Adipocyte (in vitro differentiated cells): ENCODE measurements at regions not wholly inside any gene's neighbourhood (a gene's known extent, or its start where the extent isn't known, plus 50 kb on each side); places are given as distances from the start of the nearest gene placed in this dataset.
"Not testable (repeated sequence)": the region's sequence is repeated elsewhere in the genome, so short reads cannot be mapped to it uniquely, and the experiment has no call there.

Experiments used
- DNase-seq: peaks from one replicate; pipeline ENCODE4 v3.0.0-alpha.2; 2015; ENCODE audit warnings: low read depth
- H3K27me3 ChIP-seq: replicated peaks from 2 replicates; pipeline ENCODE4 v1.7.0; 2013; ENCODE audit warnings: mild to moderate bottlenecking, low read length, moderate library complexity; ENCODE audit not compliant: control insufficient read depth, insufficient read depth
- H3K36me3 ChIP-seq: 2 replicates; pipeline ENCODE4 v1.7.0; 2013; ENCODE audit warnings: low read length, mild to moderate bottlenecking, moderate library complexity; ENCODE audit not compliant: control insufficient read depth, insufficient read depth, severe bottlenecking
- H3K4me1 ChIP-seq: 2 replicates; pipeline ENCODE4 v1.7.0; 2013; ENCODE audit warnings: mild to moderate bottlenecking, low read length, moderate library complexity; ENCODE audit not compliant: control insufficient read depth, insufficient read depth
- H3K4me3 ChIP-seq: 2 replicates; pipeline ENCODE4 v1.7.0; 2013; ENCODE audit warnings: mild to moderate bottlenecking, low read length, moderate library complexity
- H3K9ac ChIP-seq: 2 replicates; pipeline ENCODE4 v1.7.0; 2013; ENCODE audit warnings: mild to moderate bottlenecking, low read length, moderate library complexity
- H3K9me3 ChIP-seq: 2 replicates; pipeline ENCODE4 v1.7.0; 2013; ENCODE audit warnings: mild to moderate bottlenecking, low read length, moderate library complexity; ENCODE audit not compliant: control insufficient read depth

DNA sequence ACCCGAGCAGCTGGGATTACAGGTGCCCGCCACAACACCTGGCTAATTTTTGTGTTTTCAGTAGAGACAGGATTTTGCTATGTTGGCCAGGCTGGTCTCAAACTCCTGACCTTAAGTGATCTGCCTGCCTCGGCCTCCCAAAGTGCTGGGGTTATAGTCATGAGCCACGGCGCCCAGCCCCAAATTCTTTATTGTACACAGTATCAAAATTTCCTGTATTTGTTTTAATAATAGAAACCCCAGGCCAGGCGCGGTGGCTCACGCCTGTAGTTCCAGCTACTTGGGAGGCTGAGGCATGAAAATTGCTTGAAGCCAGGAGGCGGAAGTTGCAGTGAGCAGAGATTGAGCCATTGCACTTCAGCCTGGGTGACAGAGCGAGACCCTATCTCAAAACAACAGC, 266.3 kb upstream of the TPK1 start:
- not testable (repeated sequence) for H3K9ac ChIP-seq, H3K4me3 ChIP-seq, H3K9me3 ChIP-seq, H3K36me3 ChIP-seq, DNase-seq, H3K27me3 ChIP-seq, H3K4me1 ChIP-seq

DNA sequence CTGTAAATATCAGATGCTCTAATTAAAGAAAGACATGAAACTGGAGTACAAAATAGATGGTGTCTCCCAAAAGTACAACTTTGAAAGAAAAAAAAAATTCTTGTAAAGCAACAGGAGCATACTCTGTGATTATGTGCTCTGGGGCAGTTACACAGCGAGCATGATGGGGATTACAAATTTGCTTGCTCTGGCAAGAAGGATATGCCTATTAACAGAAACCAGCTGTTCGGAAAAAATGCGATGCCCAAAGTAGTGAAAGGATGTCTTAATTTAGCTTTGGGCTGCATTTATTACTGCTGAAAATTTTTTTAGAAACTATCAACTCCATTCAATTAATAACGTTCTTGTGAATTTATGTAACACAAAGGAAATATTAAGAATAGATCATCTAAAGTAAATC, 256.9 kb upstream of the TPK1 start:
- Histone ChIP-seq H3K9me3 (peaks cover 2% of the 10 kb centered on the region), H3K9ac (no peak overlapping the region), H3K4me1 (no peaks in the 10 kb centered on the region), H3K4me3 (no peak overlapping the region), H3K27me3 (no peaks in the 10 kb centered on the region), H3K36me3 (no peaks in the 10 kb centered on the region)
- DNase-seq, result no peak

DNA sequence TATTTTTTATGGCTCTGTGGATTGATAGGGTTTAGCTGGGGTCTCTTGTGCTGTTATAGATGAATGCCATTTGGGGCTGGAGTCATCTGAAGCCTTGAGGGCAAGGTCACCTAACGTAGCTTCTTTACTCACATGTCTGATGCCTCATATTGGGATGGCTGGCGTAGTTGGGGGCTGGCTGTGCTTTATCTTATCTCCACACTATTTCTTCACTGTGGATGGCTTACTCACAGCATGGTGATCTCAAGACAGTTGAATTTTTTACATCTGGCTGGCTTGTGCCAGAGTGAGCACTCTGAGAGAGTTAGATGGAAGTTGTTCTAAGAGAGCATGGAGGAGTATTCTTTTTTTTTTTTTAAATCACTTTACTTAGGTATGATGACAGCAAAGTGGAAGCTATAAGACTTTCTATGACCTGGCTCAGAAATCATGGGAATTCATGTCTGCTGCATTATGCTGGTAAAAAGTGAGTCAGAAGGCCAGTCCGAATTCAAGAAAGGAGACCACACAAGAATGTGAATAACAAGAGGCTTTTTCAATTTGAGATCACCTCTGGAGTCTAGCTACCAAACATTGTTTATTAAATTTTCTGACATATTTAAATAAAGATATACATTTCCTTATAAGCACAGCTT, 252.4 kb upstream of the TPK1 start:
- Histone ChIP-seq H3K4me3 (no peak overlapping the region), H3K9ac (no peak overlapping the region), H3K4me1 (no peaks in the 10 kb centered on the region), H3K36me3 (no peaks in the 10 kb centered on the region), H3K9me3 (peaks cover 2% of the 10 kb centered on the region), H3K27me3 (no peaks in the 10 kb centered on the region)
- DNase-seq, result no peak

DNA sequence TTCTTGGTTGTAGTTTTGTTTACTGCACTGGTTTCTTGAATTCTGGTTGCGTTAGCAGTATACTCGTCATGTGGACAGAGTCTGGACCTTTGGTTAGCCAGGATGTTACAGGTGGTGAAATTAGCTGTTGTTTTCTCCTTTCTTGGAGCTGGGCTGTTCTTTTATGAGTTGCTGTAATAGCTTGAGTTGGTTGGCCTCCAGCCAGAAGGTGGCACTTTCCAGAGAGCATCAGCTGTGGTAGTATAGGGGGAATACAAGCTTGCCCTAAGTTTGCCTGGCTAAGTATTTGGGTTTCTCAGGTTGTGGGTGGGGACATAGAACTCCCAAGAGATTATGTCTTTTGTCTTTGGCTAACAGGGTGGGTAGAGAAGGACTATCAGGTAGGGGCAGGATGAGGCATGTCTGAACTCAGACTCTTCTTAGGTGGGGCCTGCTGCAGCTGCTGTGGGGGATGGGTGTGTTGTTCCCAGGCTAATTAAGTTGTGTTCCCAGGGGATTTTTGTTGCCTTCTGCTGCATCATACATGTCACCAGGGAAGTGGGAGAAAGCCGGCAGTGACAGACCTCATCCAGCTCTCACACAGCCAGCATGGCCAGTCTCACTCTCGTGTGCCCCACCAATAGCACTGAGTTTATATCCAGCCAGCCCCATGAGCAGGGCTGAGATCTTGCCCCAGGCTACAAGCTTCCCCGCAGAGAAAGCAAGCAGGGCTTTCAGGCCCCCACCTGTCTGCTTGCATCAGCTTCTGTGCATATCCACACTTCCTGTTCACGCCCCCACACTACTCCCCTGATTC, 246.7 kb upstream of the TPK1 start:
- Histone ChIP-seq H3K36me3 (no peaks in the 10 kb centered on the region), H3K27me3 (no peaks in the 10 kb centered on the region), H3K4me3 (no peak overlapping the region), H3K9me3 (no peaks in the 10 kb centered on the region), H3K4me1 (no peaks in the 10 kb centered on the region), H3K9ac (no peak overlapping the region)
- DNase-seq, result no peak

DNA sequence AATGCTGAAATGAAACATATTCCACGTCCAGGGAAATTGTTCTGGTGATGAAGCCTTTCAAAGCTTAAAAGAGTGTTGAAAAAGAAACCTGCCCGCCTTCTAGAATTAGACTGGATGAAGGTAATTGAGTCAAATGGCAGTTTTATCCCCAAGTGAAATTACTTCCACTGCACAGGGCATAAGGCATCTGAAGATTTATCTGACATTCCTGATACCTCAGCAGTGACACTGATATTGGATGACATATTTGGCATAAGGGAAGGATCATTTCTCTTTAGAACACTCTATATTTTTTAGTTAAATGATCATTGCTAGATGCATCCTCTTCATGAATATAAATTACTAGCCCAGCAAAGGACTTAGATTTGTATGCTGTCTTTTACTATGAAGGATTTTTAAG, 229.6 kb upstream of the TPK1 start:
- DNase-seq, result no peak
- Histone ChIP-seq H3K9me3 (no peaks in the 10 kb centered on the region), H3K9ac (no peak overlapping the region), H3K27me3 (no peaks in the 10 kb centered on the region), H3K4me1 (no peaks in the 10 kb centered on the region), H3K36me3 (no peaks in the 10 kb centered on the region), H3K4me3 (no peak overlapping the region)

DNA sequence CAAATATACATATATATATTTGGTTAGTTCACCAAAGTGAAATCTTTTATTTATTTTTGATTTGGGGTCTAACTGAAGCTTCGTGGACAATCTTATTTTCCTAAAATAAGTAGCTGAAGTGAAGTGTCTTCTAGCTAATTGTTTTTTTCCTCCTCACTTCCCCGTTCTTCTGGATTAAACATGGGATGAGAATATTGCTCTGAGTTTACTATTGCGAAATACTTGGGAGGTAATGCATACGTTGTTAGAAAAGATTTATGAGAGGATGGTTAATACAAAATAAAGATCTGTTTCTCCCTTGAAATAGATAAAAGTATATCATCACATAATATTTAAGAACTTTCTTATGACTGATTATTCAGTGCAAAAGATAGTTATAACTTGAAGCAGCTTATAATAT, 228.3 kb upstream of the TPK1 start:
- no peaks in the 10 kb centered on the region for H3K27me3 ChIP-seq
- no peak overlapping the region for H3K9ac ChIP-seq
- H3K36me3 ChIP-seq, result no peaks in the 10 kb centered on the region
- H3K4me3 ChIP-seq, result no peak overlapping the region
- no peaks in the 10 kb centered on the region for H3K9me3 ChIP-seq
- H3K4me1 ChIP-seq, result no peaks in the 10 kb centered on the region
- no peak for DNase-seq

DNA sequence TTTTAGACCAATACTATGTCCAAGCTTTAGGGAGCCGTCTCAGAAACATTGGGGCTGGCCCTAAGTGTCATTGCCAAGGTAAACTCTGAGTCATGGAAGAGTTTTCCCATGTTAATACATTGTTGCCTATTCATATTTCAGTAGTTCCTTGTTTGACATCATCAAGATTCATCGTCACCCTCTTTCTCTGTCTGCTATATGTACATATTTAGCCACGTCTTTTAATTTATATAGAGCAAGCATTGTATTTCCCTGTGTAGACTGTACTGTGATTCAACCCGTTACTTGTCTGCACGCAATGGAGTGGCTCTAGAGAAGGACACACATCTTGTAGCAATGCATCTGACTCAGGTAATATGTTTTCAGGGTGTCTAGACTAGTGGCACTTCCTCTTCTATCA, 217.9 kb upstream of the TPK1 start:
- no peaks in the 10 kb centered on the region for H3K9me3 ChIP-seq
- no peak overlapping the region for H3K9ac ChIP-seq
- no peak for DNase-seq
- H3K4me1 ChIP-seq, result no peaks in the 10 kb centered on the region
- no peaks in the 10 kb centered on the region for H3K36me3 ChIP-seq
- no peaks in the 10 kb centered on the region for H3K27me3 ChIP-seq
- no peak overlapping the region for H3K4me3 ChIP-seq

DNA sequence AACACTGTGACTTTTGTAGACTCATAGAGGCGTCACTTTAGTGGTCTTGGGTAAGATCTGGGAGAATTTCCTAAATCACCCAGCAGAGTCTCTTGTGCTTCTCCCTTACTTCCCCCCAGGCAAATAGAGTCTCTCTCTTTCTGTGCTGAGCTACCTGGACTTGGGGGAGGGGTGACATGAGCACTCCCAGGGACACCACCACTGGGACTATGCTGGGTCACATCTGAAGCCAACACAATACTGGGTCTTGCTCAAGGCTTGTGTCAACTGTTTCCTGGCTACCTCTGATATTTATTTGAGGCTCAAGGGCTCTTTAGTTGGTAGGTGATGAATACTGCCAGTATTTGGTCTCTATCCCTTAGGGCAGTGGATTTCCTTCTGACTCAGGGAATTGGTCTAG, 214.6 kb upstream of the TPK1 start:
- H3K9me3 ChIP-seq, result no peaks in the 10 kb centered on the region
- H3K27me3 ChIP-seq, result no peaks in the 10 kb centered on the region
- H3K9ac ChIP-seq, result no peak overlapping the region
- H3K36me3 ChIP-seq, result no peaks in the 10 kb centered on the region
- no peak overlapping the region for H3K4me3 ChIP-seq
- no peak for DNase-seq
- no peaks in the 10 kb centered on the region for H3K4me1 ChIP-seq

DNA sequence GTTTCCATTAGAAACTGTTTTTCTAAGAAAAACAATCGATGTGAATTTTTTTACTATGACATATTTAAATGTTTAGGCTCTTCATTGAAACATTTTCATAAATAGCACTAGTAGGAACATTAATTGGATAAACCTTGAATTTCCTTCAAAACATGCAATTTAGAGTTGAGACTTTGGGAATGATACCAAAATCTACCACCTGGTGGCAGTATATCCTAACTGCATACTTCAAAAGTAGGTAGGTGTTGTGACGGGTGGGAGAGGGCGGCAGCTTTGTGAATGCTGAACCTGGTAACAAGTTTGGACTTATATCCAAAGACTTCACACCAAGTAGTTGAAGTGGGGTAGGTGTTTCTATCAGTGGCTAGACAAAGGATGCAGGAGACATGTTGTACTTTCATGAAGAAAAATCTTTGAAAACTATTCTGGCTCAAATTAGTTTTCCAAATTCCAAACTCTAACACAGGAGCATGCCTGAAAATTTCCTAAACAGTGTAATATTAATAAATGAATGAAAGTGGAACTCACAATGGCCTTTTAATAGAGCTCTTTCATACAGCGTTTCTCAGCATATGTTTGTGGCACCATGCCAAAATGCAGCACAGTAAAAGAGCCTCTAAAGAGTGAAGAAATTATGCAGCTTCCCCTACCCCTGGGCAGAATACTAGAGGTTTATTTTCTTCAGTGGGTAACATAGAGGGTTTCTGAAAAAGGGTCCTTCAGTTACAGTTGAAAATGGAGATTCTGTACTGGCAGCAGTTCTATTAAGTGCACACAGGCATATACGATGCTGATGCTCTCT, 201.0 kb upstream of the TPK1 start:
- H3K4me3 ChIP-seq, result no peak overlapping the region
- peak; percentile 51 for DNase-seq
- peaks cover 7% of the 10 kb centered on the region for H3K9me3 ChIP-seq
- H3K27me3 ChIP-seq, result no peaks in the 10 kb centered on the region
- H3K4me1 ChIP-seq, result peaks cover 4% of the 10 kb centered on the region
- H3K36me3 ChIP-seq, result no peaks in the 10 kb centered on the region
- H3K9ac ChIP-seq, result no peak overlapping the region

DNA sequence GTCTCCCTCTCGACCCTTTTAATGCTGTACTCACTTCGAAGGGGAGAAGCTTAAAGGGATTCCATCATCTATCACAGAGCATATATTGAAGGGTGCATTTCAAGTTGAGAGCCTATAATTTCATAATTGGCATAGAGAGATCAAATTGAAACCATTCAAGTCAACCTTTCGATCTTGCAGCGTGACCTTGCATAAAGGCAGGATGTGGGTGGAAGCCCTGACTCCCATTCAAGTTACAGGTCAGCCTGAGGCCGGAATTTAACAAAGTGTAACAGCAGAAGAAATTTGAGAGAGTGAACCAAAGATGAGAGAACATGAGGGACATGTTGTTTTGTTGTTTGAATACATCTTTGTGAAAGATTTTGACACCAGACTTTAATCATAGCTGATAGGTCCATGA, 195.3 kb upstream of the TPK1 start:
- H3K9me3 ChIP-seq, result peaks cover 7% of the 10 kb centered on the region
- no peak overlapping the region for H3K9ac ChIP-seq
- H3K4me1 ChIP-seq, result no peaks in the 10 kb centered on the region
- H3K27me3 ChIP-seq, result no peaks in the 10 kb centered on the region
- no peak overlapping the region for H3K4me3 ChIP-seq
- DNase-seq, result no peak
- H3K36me3 ChIP-seq, result no peaks in the 10 kb centered on the region

DNA sequence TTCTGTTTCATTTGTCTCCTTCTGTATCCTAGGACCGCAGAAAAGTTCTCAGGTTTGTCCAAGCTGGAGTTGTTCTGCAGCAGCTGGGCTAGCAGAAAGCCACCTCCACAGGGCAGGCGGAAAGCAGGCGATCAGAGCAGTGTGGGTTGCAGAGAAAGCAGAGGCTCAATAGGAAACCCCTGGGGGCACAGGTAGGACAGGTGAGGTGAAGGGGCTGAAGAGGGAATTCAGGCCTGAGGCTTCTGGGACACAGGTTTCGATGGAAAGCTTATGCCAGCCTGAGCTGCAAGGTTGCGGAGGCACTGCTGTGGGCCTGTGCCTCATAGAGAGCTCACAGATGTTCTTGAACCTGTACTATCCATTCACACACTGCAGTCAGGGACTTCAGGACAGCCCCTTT, 194.9 kb upstream of the TPK1 start:
- DNase-seq, result no peak
- Histone ChIP-seq H3K9me3 (peaks cover 7% of the 10 kb centered on the region), H3K27me3 (no peaks in the 10 kb centered on the region), H3K4me1 (no peaks in the 10 kb centered on the region), H3K36me3 (no peaks in the 10 kb centered on the region), H3K4me3 (no peak overlapping the region), H3K9ac (no peak overlapping the region)
